ENCODE measurements at regions not wholly inside any gene's neighbourhood (a gene's known extent, or its start where the extent isn't known, plus 50 kb on each side); places are given as distances from the start of the nearest gene placed in this dataset.

GRCh38 chr10:130407052-130407451 is 270.9 kb downstream of the GLRX3 start:
- DNase-seq: no peak

- no peak for DNase-seq
Observed at GRCh38 chr10:130409331-130409730, 273.1 kb downstream of the GLRX3 start.

GRCh38 chr10:130409931-130410330 is 273.7 kb downstream of the GLRX3 start:
- DNase-seq: no peak

GRCh38 chr10:130411496-130412085 is 275.4 kb downstream of the GLRX3 start:
- DNase-seq: no peak

- no peak for DNase-seq
Observed at GRCh38 chr10:130412317-130412716, 276.1 kb downstream of the GLRX3 start.

GRCh38 chr10:130416334-130417150 is 280.4 kb downstream of the GLRX3 start:
- no peak for DNase-seq

DNA sequence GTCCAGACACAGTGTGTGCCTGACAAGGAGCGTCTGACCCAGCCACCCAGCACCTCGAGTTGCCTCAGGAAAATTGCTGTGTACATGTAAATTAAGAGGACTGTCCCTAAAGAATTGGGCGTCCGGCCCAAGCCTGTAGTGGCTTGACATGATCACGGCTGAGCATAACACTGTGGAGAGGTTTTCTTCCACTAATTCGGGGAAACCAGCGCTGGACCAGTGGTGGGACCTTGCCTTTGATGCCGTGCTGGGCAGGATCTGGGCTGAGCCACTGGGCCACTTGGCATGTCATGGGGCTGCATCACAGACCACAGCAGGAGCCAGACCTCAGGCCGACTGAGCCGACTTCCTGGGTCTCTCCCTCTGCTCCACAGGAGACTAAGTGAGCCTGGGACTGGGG is 282.5 kb downstream of the GLRX3 start:
- no peak for DNase-seq

DNA sequence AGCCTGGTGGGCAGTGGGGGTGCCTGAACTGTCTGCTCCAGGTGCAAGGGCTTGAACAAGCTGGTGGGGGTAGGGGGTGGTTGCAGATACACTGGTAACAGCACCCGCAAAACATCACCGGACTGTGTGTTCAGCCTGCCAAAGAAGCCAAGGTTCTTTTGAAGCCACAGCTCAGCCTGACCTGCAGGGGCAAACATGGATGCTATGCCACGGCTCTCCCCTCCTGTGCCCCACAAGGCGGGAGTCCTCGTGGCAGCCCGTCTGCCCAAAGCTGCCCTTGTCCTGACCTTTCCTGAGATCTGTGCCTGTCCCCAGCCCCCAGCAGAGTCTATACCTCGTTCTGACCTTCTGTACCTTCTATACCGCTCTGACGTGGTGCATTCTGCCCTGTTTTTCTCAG is 285.7 kb downstream of the GLRX3 start:
- no peak for DNase-seq

DNA sequence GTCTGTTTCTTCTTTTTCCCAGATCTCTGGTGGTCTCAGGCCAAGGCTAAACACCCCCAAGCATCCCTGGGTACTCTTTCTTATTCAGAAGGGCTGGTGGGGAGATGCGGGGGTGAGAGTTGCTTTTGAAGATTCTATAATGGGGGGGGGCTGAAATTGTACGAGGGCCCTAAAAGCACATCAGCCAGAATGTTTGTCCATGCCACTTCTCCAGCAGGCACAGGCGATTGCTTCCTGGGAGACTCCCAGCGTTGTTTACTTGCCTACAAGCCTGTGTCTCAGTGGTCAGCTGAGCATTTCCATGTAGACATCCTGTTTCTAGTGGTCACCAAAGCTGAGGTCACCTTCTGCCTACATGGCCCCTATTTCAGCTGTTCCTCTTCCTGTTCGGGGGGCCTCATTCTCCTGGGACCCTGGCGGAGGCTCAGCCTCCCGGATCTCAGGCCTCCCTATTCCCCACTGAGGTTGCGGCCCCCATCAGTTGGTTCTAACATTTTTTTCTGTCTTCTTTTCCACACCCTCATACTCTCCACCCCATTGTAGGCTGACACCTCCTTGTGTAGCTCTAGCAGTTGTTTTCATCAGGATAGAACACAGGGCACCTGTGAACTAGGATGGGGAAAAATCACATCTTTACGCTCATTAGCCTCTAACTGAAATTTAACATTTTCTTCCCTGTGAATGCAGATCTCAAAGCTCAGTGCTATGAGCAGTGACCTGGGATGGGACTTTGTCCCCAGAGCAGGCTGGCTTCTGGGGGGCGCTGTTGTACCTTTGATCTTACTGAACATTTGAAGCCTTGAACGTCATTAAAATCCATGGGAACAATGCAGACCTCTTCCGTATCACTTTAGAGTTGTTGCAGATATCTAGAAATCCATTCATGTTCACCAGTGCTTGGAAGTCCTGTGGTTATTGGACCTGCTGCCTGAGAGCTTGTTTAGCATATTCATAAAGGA is 286.5 kb downstream of the GLRX3 start:
- no peak for DNase-seq

GRCh38 chr10:130423455-130424305 is 287.5 kb downstream of the GLRX3 start:
- no peak for DNase-seq

DNA sequence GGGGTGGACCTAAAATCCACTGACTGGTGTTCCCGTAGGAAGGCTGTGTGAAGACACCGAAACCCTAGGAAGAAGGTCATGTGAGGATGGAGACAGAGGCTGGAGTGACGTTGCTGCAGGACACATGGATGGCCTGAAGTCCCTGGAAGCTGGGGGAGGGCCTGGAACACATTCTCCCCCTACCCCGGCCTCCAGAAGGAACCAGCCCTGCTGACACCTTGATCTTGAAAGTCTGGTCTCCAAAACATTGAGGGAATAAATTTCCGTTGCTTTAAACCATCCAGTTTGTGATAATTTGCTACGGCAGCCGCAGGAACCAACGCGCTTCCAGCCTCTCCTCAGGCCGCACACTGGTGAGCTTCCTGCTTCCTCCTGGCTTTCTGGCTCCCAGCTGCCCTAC is 288.2 kb downstream of the GLRX3 start:
- no peak for DNase-seq

- no peak for DNase-seq
Observed at GRCh38 chr10:130425169-130425568, 289.0 kb downstream of the GLRX3 start.

- DNase-seq: no peak
Observed at GRCh38 chr10:130425881-130426435, 289.8 kb downstream of the GLRX3 start.

GRCh38 chr10:130427216-130427722 is 291.1 kb downstream of the GLRX3 start:
- DNase-seq: no peak

GRCh38 chr10:130428936-130429335 is 292.7 kb downstream of the GLRX3 start:
- no peak for DNase-seq

DNA sequence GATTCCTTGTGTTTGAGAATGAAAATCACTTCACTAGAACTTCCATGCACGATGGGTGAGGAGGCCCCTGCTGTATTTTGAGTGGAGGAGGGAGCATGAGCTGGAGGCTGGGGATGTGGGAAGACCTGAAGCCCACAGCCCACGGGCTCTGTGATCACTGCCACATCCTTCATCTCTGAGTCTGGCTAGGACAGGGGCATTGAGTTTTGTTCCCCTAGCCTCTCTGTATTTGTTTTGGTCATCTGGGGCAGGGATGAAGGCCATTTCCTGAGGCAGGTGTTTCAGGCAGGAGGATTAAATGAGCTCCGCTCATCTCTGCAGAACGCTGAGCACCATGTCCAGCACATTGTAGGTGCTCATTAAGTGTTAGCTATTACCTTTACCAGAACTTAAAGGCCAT is 293.6 kb downstream of the GLRX3 start:
- no peak for DNase-seq

GRCh38 chr10:130430291-130430690 is 294.1 kb downstream of the GLRX3 start:
- no peak for DNase-seq

- DNase-seq: no peak
Observed at GRCh38 chr10:130430852-130431704, 294.9 kb downstream of the GLRX3 start.

DNA sequence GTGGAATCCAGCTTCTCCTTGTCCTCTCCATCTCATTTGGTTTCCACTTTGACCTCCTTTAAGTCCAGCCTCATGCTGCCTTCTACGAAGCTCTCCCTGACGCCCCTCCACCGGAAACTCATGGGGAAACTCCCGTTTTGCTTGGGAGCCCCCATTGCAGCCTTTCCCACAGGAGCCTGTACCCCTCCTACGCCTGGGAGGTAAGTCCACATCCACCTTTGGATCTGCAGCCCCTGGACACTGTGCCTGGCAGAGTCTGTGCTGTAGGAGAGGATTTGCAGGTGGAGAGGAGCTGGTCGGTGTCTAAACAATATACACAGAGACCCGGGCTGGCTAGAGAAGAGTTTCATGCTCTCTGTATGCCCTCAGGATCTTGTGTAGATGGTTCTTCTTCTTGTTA is 296.1 kb downstream of the GLRX3 start:
- no peak for DNase-seq

DNA sequence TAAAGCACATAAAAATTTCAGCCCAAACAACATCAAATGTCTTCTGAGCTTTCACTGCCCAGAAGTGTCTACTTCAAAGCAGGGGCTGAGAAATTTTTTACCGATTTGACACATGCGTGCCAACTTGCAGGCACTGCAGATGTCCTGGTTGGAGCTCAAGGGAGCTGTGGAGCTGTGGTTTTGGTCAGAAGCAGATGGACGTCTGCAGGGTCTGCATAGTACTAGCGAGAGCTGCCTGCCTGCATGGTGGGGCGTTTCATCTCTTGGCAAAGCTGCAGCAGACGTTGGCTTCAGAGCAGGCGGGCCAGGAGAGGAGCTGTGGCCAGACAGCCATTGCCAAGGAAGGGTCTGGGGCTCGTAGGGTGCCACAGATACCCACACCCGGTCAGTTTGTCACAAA is 296.7 kb downstream of the GLRX3 start:
- DNase-seq: no peak
